Heart left ventricle (tissue), 16 donors: ENCODE measurements at regions not wholly inside any gene's neighbourhood (a gene's known extent, or its start where the extent isn't known, plus 50 kb on each side); places are given as distances from the start of the nearest gene placed in this dataset.

ENCODE experiments used
- ATAC-seq, 4 donors: fragments of 200-7000 bp; cut with Tn5 transposase; one replicate each; pipeline ENCODE4 v1.9.1; 2020 to 2022; ENCODE audit warnings: moderate library complexity in 4 of 4, mild to moderate bottlenecking in 3 of 4, moderate number of reproducible peaks in 1 of 4
- DNase-seq, 5 donors: peaks; one replicate each; pipeline ENCODE4 v3.0.0-alpha.2; 2020
- H3K27ac ChIP-seq, 12 donors: fragments of 200-600 bp; sonication (generic) in 4 of 12; one replicate each; pipeline versions ENCODE4 v1.5.0 to v1.8.0; 2016 to 2022; ENCODE audit warnings: mild to moderate bottlenecking in 2 of 12
- H3K27me3 ChIP-seq, 9 donors: fragments of 200-600 bp; sonication (generic) in 2 of 9; one replicate each; pipeline versions ENCODE4 v1.5.1 to v1.8.0; 2016 to 2022; ENCODE audit warnings: mild to moderate bottlenecking in 3 of 9
- H3K36me3 ChIP-seq, 9 donors: fragments of 200-600 bp; sonication (generic) in 2 of 9; one replicate each; pipeline versions ENCODE4 v1.5.0 to v1.8.0; 2018 to 2022; ENCODE audit warnings: mild to moderate bottlenecking in 2 of 9
- H3K4me1 ChIP-seq, 12 donors: fragments of 200-600 bp; sonication (generic) in 4 of 12; one replicate each; pipeline versions ENCODE4 v1.5.0 to v1.8.0; 2016 to 2022; ENCODE audit warnings: mild to moderate bottlenecking in 3 of 12
- H3K4me3 ChIP-seq, 12 donors: fragments of 200-600 bp; sonication (generic) in 4 of 12; one replicate each; pipeline versions ENCODE4 v1.5.0 to v1.8.0; 2017 to 2022; ENCODE audit warnings: mild to moderate bottlenecking in 9 of 12, moderate library complexity in 4 of 12
- H3K9me3 ChIP-seq, 12 donors: fragments of 200-600 bp; sonication (generic) in 4 of 12; one replicate each; pipeline versions ENCODE4 v1.5.0 to v1.8.0; 2016 to 2022; ENCODE audit warnings: mild to moderate bottlenecking in 1 of 12
- CTCF ChIP-seq, 12 donors: fragments of 200-600 bp; sonication (generic) in 4 of 12; IDR thresholded peaks; one replicate each; pipeline versions ENCODE4 v1.5.0 to v1.8.0; 2018 to 2022; ENCODE audit warnings: antibody characterized with exemption in 12 of 12, mild to moderate bottlenecking in 5 of 12
- POLR2A ChIP-seq, 2 donors: fragments of 450-650 bp; IDR thresholded peaks; one replicate each; pipeline ENCODE4 v1.6.1; 2017; ENCODE audit warnings: antibody characterized with exemption in 2 of 2, mild to moderate bottlenecking in 2 of 2, moderate library complexity in 2 of 2
- WGBS, 4 donors: extraction: QIAGEN DNeasy Blood & Tissue Kit in 2 of 4; methylation state at CpG; one replicate each; pipeline versions ENCODE4 v1.1.5 to v1.1.7; 2013 to 2018; 5-methylcytosine and 5-hydroxymethylcytosine counted together
- intact Hi-C, 10 donors: fragments of 100-400 bp; cut with DNase I; formaldehyde crosslinking; loops; one replicate each; pipeline versions ENCODE4 v1.11.1 to v1.14.2; 2022
- donor health status: ischemic (EF 13 %, LVEDD 7.1; RV severe dilation, severe dysfunction).
- donor health status: healthy with polysubstance abuse.
- donor health status: DM: no; HTN: yes; CAD: no.
- donor health status: DM: no; HTN: no; CAD: no.
- donor health status: ischemic (EF 25% LVEDD 6.9; RV normal size, moderate dysfunction).
- donor health status: ischemic (EF 25% LVEDD 5.7; RV mildly dilated, moderate dysfunction).
- donor health status: healthy.
- donor health status: DM: yes; HTN: yes; CAD: no.
- donor health status: ischemic (EF 35%, LVEDD 5.7; RV mildly dilated, moderate dysfunction).
- donor health status: nonischemic (EF 11% LVEDD 7.7; RV severe dilation, severe dysfunction).
- donor health status: DM: yes; HTN: yes; CAD: no.
- donor health status: PGD.
- donor health status: ischemic (EF 29% LVEDD 5.4; RV normal size, mild dysfunction).
- donor health status: nonischemic (EF 23%, LVEDD 6.1; RV moderate dilation, normal function).

- 42 to 61% (median 51%) methylated on average over 6 of the region's 6 CpGs for WGBS, 4 donors
- Histone ChIP-seq H3K9me3 (no peaks in the 10 kb centered on the region), H3K27ac (no peak overlapping the region), H3K4me1 (peaks cover 0 to 41% (median 10%) of the 10 kb centered on the region in 12 donors), H3K4me3 (no peak overlapping the region), H3K36me3 (peaks cover 0 to 4% (median 0%) of the 10 kb centered on the region in 9 donors), H3K27me3 (no peaks in the 10 kb centered on the region)
- intact Hi-C loops, result no loop called here
- DNase-seq, result no peak
- TF ChIP-seq POLR2A (IDR thresholded peaks at IDR 0.05) (no peak), CTCF (IDR thresholded peaks at IDR 0.05) (no peak)
- ATAC-seq, result peak in 2 of 4 donors; percentile 17 to 37
These were observed 307.0 kb upstream of the ROPN1 start for GRCh38 chr3:124298951-124299350.

GRCh38 chr3:124299831-124300230 lies 307.9 kb upstream of the ROPN1 start:
- WGBS, 4 donors, result 78 to 89% (median 87%) methylated on average over 1 of the region's 1 CpG
- ATAC-seq, result no peak
- no peak for DNase-seq
- TF ChIP-seq CTCF (IDR thresholded peaks at IDR 0.05) (no peak), POLR2A (IDR thresholded peaks at IDR 0.05) (no peak)
- intact Hi-C loops, result no loop called here
- Histone ChIP-seq H3K4me3 (no peak overlapping the region), H3K9me3 (no peaks in the 10 kb centered on the region), H3K36me3 (peaks cover 0 to 4% (median 0%) of the 10 kb centered on the region in 9 donors), H3K27ac (no peak overlapping the region), H3K4me1 (peaks cover 0 to 41% (median 10%) of the 10 kb centered on the region in 12 donors), H3K27me3 (no peaks in the 10 kb centered on the region)

GRCh38 chr3:124300416-124300815 lies 308.5 kb upstream of the ROPN1 start:
- H3K9me3 ChIP-seq, result peaks cover 0 to 5% (median 0%) of the 10 kb centered on the region in 12 donors
- TF ChIP-seq POLR2A (IDR thresholded peaks at IDR 0.05) (no peak), CTCF (IDR thresholded peaks at IDR 0.05) (no peak)
- H3K4me1 ChIP-seq, result peaks cover 0 to 41% (median 10%) of the 10 kb centered on the region in 12 donors
- H3K27ac ChIP-seq, result no peak overlapping the region
- peaks cover 0 to 4% (median 0%) of the 10 kb centered on the region in 9 donors for H3K36me3 ChIP-seq
- DNase-seq (no peak), ATAC-seq (peak; percentile 31 to 60 (median 33))
- intact Hi-C loops, result no loop called here
- H3K4me3 ChIP-seq, result no peak overlapping the region
- H3K27me3 ChIP-seq, result no peaks in the 10 kb centered on the region
- 63 to 74% (median 71%) methylated on average over 4 of the region's 4 CpGs for WGBS, 4 donors

GRCh38 chr3:124303305-124303910 lies 311.5 kb upstream of the ROPN1 start:
- no peak for TF ChIP-seq POLR2A (IDR thresholded peaks at IDR 0.05)
- TF ChIP-seq CTCF (IDR thresholded peaks at IDR 0.05), result no peak
- intact Hi-C loops, result no loop called here
- no peak overlapping the region for H3K27ac ChIP-seq
- DNase-seq, result no peak
- WGBS, 4 donors, result 95 to 98% (median 97%) methylated on average over 5 of the region's 5 CpGs
- H3K9me3 ChIP-seq, result peaks cover 0 to 29% (median 17%) of the 10 kb centered on the region in 12 donors
- H3K4me3 ChIP-seq, result no peak overlapping the region
- peaks cover 0 to 4% (median 0%) of the 10 kb centered on the region in 9 donors for H3K36me3 ChIP-seq
- no peak for ATAC-seq
- no peaks in the 10 kb centered on the region for H3K27me3 ChIP-seq
- peaks cover 0 to 22% (median under 1%) of the 10 kb centered on the region in 12 donors for H3K4me1 ChIP-seq
